ENCODE measurements at regions not wholly inside any gene's neighbourhood (a gene's known extent, or its start where the extent isn't known, plus 50 kb on each side); places are given as distances from the start of the nearest gene placed in this dataset.
"Not testable (repeated sequence)": the region's sequence is repeated elsewhere in the genome, so short reads cannot be mapped to it uniquely, and the experiment has no call there.

GRCh38 chr6:3530515-3530914 is 73.7 kb upstream of the SLC22A23 start:
- intact Hi-C loops (cut with micrococcal nuclease), result no loop called here
- Mint-ChIP-seq H3K4me1 (ENCODE audit: low read depth) (no peaks in the 10 kb centered on the region), H3K36me3 (no peaks in the 10 kb centered on the region), H3K9me3 (no peaks in the 10 kb centered on the region), H3K27ac (no peak overlapping the region), H3K27me3 (peaks cover 4% of the 10 kb centered on the region), H3K4me3 (no peak overlapping the region)
- ChIA-PET POLR2A (no interaction called here), CTCF (no interaction called here)
- DNase-seq, result no peak

GRCh38 chr6:3529721-3530120 is 72.9 kb upstream of the SLC22A23 start:
- Mint-ChIP-seq H3K27me3 (peaks cover 4% of the 10 kb centered on the region), H3K27ac (no peak overlapping the region), H3K36me3 (no peaks in the 10 kb centered on the region), H3K9me3 (no peaks in the 10 kb centered on the region), H3K4me3 (no peak overlapping the region), H3K4me1 (ENCODE audit: low read depth) (no peaks in the 10 kb centered on the region)
- ChIA-PET POLR2A (no interaction called here), CTCF (no interaction called here)
- intact Hi-C loops (cut with micrococcal nuclease), result no loop called here
- DNase-seq, result no peak

- Mint-ChIP-seq H3K27ac (no peak overlapping the region), H3K36me3 (no peaks in the 10 kb centered on the region), H3K27me3 (peaks cover 4% of the 10 kb centered on the region), H3K9me3 (no peaks in the 10 kb centered on the region), H3K4me3 (no peak overlapping the region), H3K4me1 (ENCODE audit: low read depth) (no peaks in the 10 kb centered on the region)
- DNase-seq, result no peak
- CTCF ChIA-PET, result no interaction called here
- intact Hi-C loops (cut with micrococcal nuclease), result no loop called here
- POLR2A ChIA-PET, result no interaction called here
These were observed 72.4 kb upstream of the SLC22A23 start for GRCh38 chr6:3529232-3529631.

- H3K27me3 Mint-ChIP-seq; H3K36me3 Mint-ChIP-seq; CTCF ChIA-PET; DNase-seq; H3K27ac Mint-ChIP-seq; intact Hi-C loops (cut with micrococcal nuclease); H3K4me3 Mint-ChIP-seq; POLR2A ChIA-PET; H3K9me3 Mint-ChIP-seq; H3K4me1 Mint-ChIP-seq (ENCODE audit: low read depth): not testable (repeated sequence)
These were observed 71.3 kb upstream of the SLC22A23 start for GRCh38 chr6:3528081-3528671.

GRCh38 chr6:3527651-3527977 is 70.8 kb upstream of the SLC22A23 start:
- DNase-seq, result no peak
- no peak overlapping the region for H3K27ac Mint-ChIP-seq
- intact Hi-C loops (cut with micrococcal nuclease), result no loop called here

GRCh38 chr6:3526962-3527650 is 70.3 kb upstream of the SLC22A23 start:
- Mint-ChIP-seq H3K9me3 (no peaks in the 10 kb centered on the region), H3K27me3 (peaks cover 4% of the 10 kb centered on the region), H3K4me1 (ENCODE audit: low read depth) (no peaks in the 10 kb centered on the region), H3K36me3 (no peaks in the 10 kb centered on the region), H3K4me3 (no peak overlapping the region), H3K27ac (no peak overlapping the region)
- ChIA-PET CTCF (interaction anchor here (1.2 kb wide), 1 partner anchor 116 kb away, joined by 3 read pairs; no protein-coding TSS in a partner anchor), POLR2A (no interaction called here)
- no peak for DNase-seq
- intact Hi-C loops (cut with micrococcal nuclease), result no loop called here

More at GRCh38 chr6:3527651-3527977, 70.8 kb upstream of the SLC22A23 start:
- Mint-ChIP-seq H3K4me1 (ENCODE audit: low read depth) (no peaks in the 10 kb centered on the region), H3K4me3 (no peak overlapping the region), H3K27me3 (peaks cover 4% of the 10 kb centered on the region), H3K36me3 (no peaks in the 10 kb centered on the region), H3K9me3 (no peaks in the 10 kb centered on the region)
- POLR2A ChIA-PET, result no interaction called here
- CTCF ChIA-PET, result interaction anchor here (1.2 kb wide), 1 partner anchor 117 kb away, joined by 3 read pairs; no protein-coding TSS in a partner anchor

GRCh38 chr6:3525915-3526314 is 69.1 kb upstream of the SLC22A23 start:
- H3K4me1 Mint-ChIP-seq (ENCODE audit: low read depth), result no peaks in the 10 kb centered on the region
- no peaks in the 10 kb centered on the region for H3K36me3 Mint-ChIP-seq

GRCh38 chr6:3524456-3524855 is 67.6 kb upstream of the SLC22A23 start:
- intact Hi-C loops (cut with micrococcal nuclease), result no loop called here
- Mint-ChIP-seq H3K9me3 (no peaks in the 10 kb centered on the region), H3K27ac (no peak overlapping the region), H3K36me3 (no peaks in the 10 kb centered on the region), H3K4me1 (ENCODE audit: low read depth) (no peaks in the 10 kb centered on the region), H3K4me3 (no peak overlapping the region), H3K27me3 (peaks cover 9% of the 10 kb centered on the region)
- no peak for DNase-seq
- CTCF ChIA-PET, result no interaction called here
- POLR2A ChIA-PET, result no interaction called here

More at GRCh38 chr6:3525915-3526314, 69.1 kb upstream of the SLC22A23 start:
- no peak for DNase-seq
- no peak overlapping the region for H3K4me3 Mint-ChIP-seq
- H3K27me3 Mint-ChIP-seq, result peaks cover 6% of the 10 kb centered on the region
- ChIA-PET CTCF (no interaction called here), POLR2A (no interaction called here)
- H3K9me3 Mint-ChIP-seq, result no peaks in the 10 kb centered on the region
- intact Hi-C loops (cut with micrococcal nuclease), result no loop called here
- no peak overlapping the region for H3K27ac Mint-ChIP-seq

GRCh38 chr6:3523966-3524365 is 67.1 kb upstream of the SLC22A23 start:
- ChIA-PET POLR2A (no interaction called here), CTCF (no interaction called here)
- no peak overlapping the region for H3K27ac Mint-ChIP-seq
- H3K4me1 Mint-ChIP-seq (ENCODE audit: low read depth), result no peaks in the 10 kb centered on the region
- DNase-seq, result no peak
- H3K36me3 Mint-ChIP-seq, result no peaks in the 10 kb centered on the region
- intact Hi-C loops (cut with micrococcal nuclease), result no loop called here
- no peaks in the 10 kb centered on the region for H3K9me3 Mint-ChIP-seq
- peaks cover 8% of the 10 kb centered on the region for H3K27me3 Mint-ChIP-seq
- H3K4me3 Mint-ChIP-seq, result no peak overlapping the region

GRCh38 chr6:3523271-3523670 is 66.4 kb upstream of the SLC22A23 start:
- no peak overlapping the region for H3K27ac Mint-ChIP-seq
- peaks cover 8% of the 10 kb centered on the region for H3K27me3 Mint-ChIP-seq
- H3K4me3 Mint-ChIP-seq, result no peak overlapping the region
- no peak for DNase-seq
- no peaks in the 10 kb centered on the region for H3K4me1 Mint-ChIP-seq (ENCODE audit: low read depth)
- no peaks in the 10 kb centered on the region for H3K36me3 Mint-ChIP-seq
- POLR2A ChIA-PET, result no interaction called here
- CTCF ChIA-PET, result interaction anchor here (0.6 kb wide), 1 partner anchor 26 kb away, joined by 3 read pairs; no protein-coding TSS in a partner anchor
- intact Hi-C loops (cut with micrococcal nuclease), result no loop called here
- H3K9me3 Mint-ChIP-seq, result no peaks in the 10 kb centered on the region

- Mint-ChIP-seq H3K27me3 (peaks cover 8% of the 10 kb centered on the region), H3K4me3 (no peak overlapping the region), H3K9me3 (no peaks in the 10 kb centered on the region), H3K27ac (no peak overlapping the region), H3K4me1 (ENCODE audit: low read depth) (no peaks in the 10 kb centered on the region), H3K36me3 (no peaks in the 10 kb centered on the region)
- intact Hi-C loops (cut with micrococcal nuclease), result no loop called here
- POLR2A ChIA-PET, result no interaction called here
- CTCF ChIA-PET, result interaction anchor here (0.6 kb wide), 1 partner anchor 25 kb away, joined by 3 read pairs; no protein-coding TSS in a partner anchor
- no peak for DNase-seq
These were observed 65.9 kb upstream of the SLC22A23 start for GRCh38 chr6:3522561-3523260.

- ChIA-PET POLR2A (no interaction called here), CTCF (no interaction called here)
- no peaks in the 10 kb centered on the region for H3K36me3 Mint-ChIP-seq
- intact Hi-C loops (cut with micrococcal nuclease), result no loop called here
- no peaks in the 10 kb centered on the region for H3K9me3 Mint-ChIP-seq
- H3K27ac Mint-ChIP-seq, result no peak overlapping the region
- no peak overlapping the region for H3K4me3 Mint-ChIP-seq
- peaks cover 7% of the 10 kb centered on the region for H3K27me3 Mint-ChIP-seq
- no peaks in the 10 kb centered on the region for H3K4me1 Mint-ChIP-seq (ENCODE audit: low read depth)
- DNase-seq, result no peak
These were observed 63.7 kb upstream of the SLC22A23 start for GRCh38 chr6:3520281-3521230.

Measured in activated CD4-positive, alpha-beta memory T cell treated with anti-CD3 and anti-CD28 coated beads for 36 hours (primary cell).